Spleen (tissue), 7 donors: ENCODE measurements at regions not wholly inside any gene's neighbourhood (a gene's known extent, or its start where the extent isn't known, plus 50 kb on each side); places are given as distances from the start of the nearest gene placed in this dataset.

Experiments
- POLR2A ChIP-seq, 3 donors: fragments of 450-650 bp; IDR thresholded peaks; one replicate each; pipeline ENCODE4 v1.5.1; 2017; ENCODE audit warnings: antibody characterized with exemption in 3 of 3, mild to moderate bottlenecking in 1 of 3
- TF ChIP-seq, protein P1 (sequence below), 11 experiments: fragments of 200-600 bp in 7 of 11; fragments of 450-650 bp in 4 of 11; sonication (generic) in 4 of 11; IDR thresholded peaks in 8 of 11; conservative IDR thresholded peaks in 3 of 11; 1 replicate in 7 of 11; 2 replicates in 4 of 11; pipeline versions ENCODE4 v1.4.0 to v1.8.0; 2016 to 2021; ENCODE audit warnings: antibody characterized with exemption in 11 of 11, inconsistent platforms in 4 of 11, mild to moderate bottlenecking in 1 of 11
- donor health status: DM: no; HTN: no; CAD: no; lungs with moderate emphysema.
- donor health status: DM: no; HTN: no; CAD: no.
- donor health status: DM: no; HTN: no; CAD: no.

DNA sequence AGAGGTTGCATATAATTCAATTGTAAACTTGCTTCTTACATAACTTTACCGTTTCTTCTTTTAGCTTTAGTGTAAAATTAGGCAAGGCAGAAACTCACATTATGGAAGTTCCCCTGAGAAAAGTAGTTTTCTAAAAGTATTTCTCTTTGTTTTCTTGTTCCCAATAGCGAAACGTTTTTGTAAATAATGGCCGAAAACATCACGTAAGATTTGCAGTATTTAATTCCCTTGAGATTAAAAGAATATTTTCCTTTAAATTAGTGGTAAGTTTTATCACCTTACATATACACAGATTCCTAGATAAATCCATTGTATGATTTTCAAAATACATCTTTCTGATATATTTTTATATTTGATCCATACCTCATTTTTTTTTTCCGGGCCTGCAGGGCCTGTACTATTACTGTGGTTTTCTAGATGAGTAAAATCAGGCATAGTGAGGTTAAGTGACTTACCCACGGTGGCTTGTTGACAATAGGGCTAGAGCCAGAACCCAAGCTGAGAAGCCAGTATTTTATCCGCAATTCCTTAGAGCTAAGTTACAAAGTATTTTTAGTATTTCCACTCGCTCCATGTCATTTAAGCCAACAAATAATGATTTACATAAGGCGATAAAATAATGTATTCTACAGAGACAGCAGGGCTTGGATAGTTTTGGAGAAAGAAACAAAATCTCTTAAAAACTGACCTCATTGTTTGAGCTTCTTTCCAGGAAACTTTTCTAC lies 82.2 kb upstream of the VEGFC start:
- no peak for TF ChIP-seq POLR2A (IDR thresholded peaks at IDR 0.05)
- TF ChIP-seq, protein P1, sequence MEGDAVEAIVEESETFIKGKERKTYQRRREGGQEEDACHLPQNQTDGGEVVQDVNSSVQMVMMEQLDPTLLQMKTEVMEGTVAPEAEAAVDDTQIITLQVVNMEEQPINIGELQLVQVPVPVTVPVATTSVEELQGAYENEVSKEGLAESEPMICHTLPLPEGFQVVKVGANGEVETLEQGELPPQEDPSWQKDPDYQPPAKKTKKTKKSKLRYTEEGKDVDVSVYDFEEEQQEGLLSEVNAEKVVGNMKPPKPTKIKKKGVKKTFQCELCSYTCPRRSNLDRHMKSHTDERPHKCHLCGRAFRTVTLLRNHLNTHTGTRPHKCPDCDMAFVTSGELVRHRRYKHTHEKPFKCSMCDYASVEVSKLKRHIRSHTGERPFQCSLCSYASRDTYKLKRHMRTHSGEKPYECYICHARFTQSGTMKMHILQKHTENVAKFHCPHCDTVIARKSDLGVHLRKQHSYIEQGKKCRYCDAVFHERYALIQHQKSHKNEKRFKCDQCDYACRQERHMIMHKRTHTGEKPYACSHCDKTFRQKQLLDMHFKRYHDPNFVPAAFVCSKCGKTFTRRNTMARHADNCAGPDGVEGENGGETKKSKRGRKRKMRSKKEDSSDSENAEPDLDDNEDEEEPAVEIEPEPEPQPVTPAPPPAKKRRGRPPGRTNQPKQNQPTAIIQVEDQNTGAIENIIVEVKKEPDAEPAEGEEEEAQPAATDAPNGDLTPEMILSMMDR (IDR thresholded peaks at IDR 0.05 in 8 of 11, conservative IDR thresholded peaks at IDR 0.05 in 3 of 11): no peak
